ENCODE measurements at regions not wholly inside any gene's neighbourhood (a gene's known extent, or its start where the extent isn't known, plus 50 kb on each side); places are given as distances from the start of the nearest gene placed in this dataset.

GRCh38 chr1:91592716-91593477 is 92.2 kb downstream of the CDC7 start:
- peaks cover 17% of the 10 kb centered on the region for H3K27me3 Mint-ChIP-seq (ENCODE audit: low read depth, unreplicated experiment)
- no peak for TF ChIP-seq EZH2 (IDR thresholded peaks at IDR 0.05; ENCODE audit: insufficient read depth, low read length)
- TF ChIP-seq CTCF (IDR thresholded peaks at IDR 0.05; ENCODE audit: insufficient read depth, low read depth, low read length), result no peak
- no peaks in the 10 kb centered on the region for H3K79me2 ChIP-seq (ENCODE audit: insufficient read depth, low read length)
- no peaks in the 10 kb centered on the region for H4K20me1 ChIP-seq (ENCODE audit: insufficient read depth, low read length)
- no peak overlapping the region for H3K27ac ChIP-seq (ENCODE audit: low read depth, low read length)
- peaks cover 2% of the 10 kb centered on the region for H3K36me3 Mint-ChIP-seq (ENCODE audit: low read depth, unreplicated experiment)
- no peak overlapping the region for H3K9ac ChIP-seq (ENCODE audit: low read length)
- no peak overlapping the region for H3K4me3 ChIP-seq (ENCODE audit: insufficient read depth, low read depth, low read length)
- H3K4me1 Mint-ChIP-seq (ENCODE audit: low read depth, unreplicated experiment), result peaks cover 6% of the 10 kb centered on the region
- no peaks in the 10 kb centered on the region for H3K9me3 Mint-ChIP-seq (ENCODE audit: unreplicated experiment)
- H3K4me3 Mint-ChIP-seq (ENCODE audit: unreplicated experiment), result no peak overlapping the region
- no peaks in the 10 kb centered on the region for H3K4me1 ChIP-seq (ENCODE audit: insufficient read depth, low read length)
- no peak overlapping the region for H2AFZ ChIP-seq (ENCODE audit: low read depth, low read length)
- no peak for DNase-seq (ENCODE audit: low read depth)
- no peak overlapping the region for H3K4me2 ChIP-seq (ENCODE audit: low read length)
- H3K9me3 ChIP-seq (ENCODE audit: insufficient read depth, low read depth, low read length), result no peaks in the 10 kb centered on the region
- H3K36me3 ChIP-seq (ENCODE audit: insufficient read depth, low read length), result no peaks in the 10 kb centered on the region
- H3K27ac Mint-ChIP-seq (ENCODE audit: unreplicated experiment), result no peak overlapping the region
- FAIRE-seq, result no peak
- peaks cover 4% of the 10 kb centered on the region for H3K27me3 ChIP-seq (ENCODE audit: insufficient read depth, low read length)

- no peak overlapping the region for H3K4me3 Mint-ChIP-seq (ENCODE audit: unreplicated experiment)
- Histone ChIP-seq H3K4me1 (ENCODE audit: insufficient read depth, low read length) (no peaks in the 10 kb centered on the region), H3K4me3 (ENCODE audit: insufficient read depth, low read depth, low read length) (no peak overlapping the region), H3K79me2 (ENCODE audit: insufficient read depth, low read length) (no peaks in the 10 kb centered on the region), H4K20me1 (ENCODE audit: insufficient read depth, low read length) (no peaks in the 10 kb centered on the region), H3K9ac (ENCODE audit: low read length) (no peak overlapping the region), H3K36me3 (ENCODE audit: insufficient read depth, low read length) (no peaks in the 10 kb centered on the region), H3K9me3 (ENCODE audit: insufficient read depth, low read depth, low read length) (no peaks in the 10 kb centered on the region), H3K27ac (ENCODE audit: low read depth, low read length) (no peak overlapping the region), H2AFZ (ENCODE audit: low read depth, low read length) (no peak overlapping the region), H3K4me2 (ENCODE audit: low read length) (no peak overlapping the region), H3K27me3 (ENCODE audit: insufficient read depth, low read length) (peaks cover 4% of the 10 kb centered on the region)
- peaks cover 2% of the 10 kb centered on the region for H3K36me3 Mint-ChIP-seq (ENCODE audit: low read depth, unreplicated experiment)
- no peak overlapping the region for H3K27ac Mint-ChIP-seq (ENCODE audit: unreplicated experiment)
- H3K4me1 Mint-ChIP-seq (ENCODE audit: low read depth, unreplicated experiment), result peaks cover 6% of the 10 kb centered on the region
- H3K27me3 Mint-ChIP-seq (ENCODE audit: low read depth, unreplicated experiment), result peaks cover 17% of the 10 kb centered on the region
- TF ChIP-seq EZH2 (IDR thresholded peaks at IDR 0.05; ENCODE audit: insufficient read depth, low read length) (no peak), CTCF (IDR thresholded peaks at IDR 0.05; ENCODE audit: insufficient read depth, low read depth, low read length) (no peak)
- DNase-seq (ENCODE audit: low read depth) (no peak), FAIRE-seq (no peak)
- no peaks in the 10 kb centered on the region for H3K9me3 Mint-ChIP-seq (ENCODE audit: unreplicated experiment)
Observed at GRCh38 chr1:91594383-91595055, 93.9 kb downstream of the CDC7 start.

- no peak overlapping the region for H3K4me3 Mint-ChIP-seq (ENCODE audit: unreplicated experiment)
- no peak overlapping the region for H3K4me3 ChIP-seq (ENCODE audit: insufficient read depth, low read depth, low read length)
- no peaks in the 10 kb centered on the region for H4K20me1 ChIP-seq (ENCODE audit: insufficient read depth, low read length)
- H2AFZ ChIP-seq (ENCODE audit: low read depth, low read length), result no peak overlapping the region
- no peak for FAIRE-seq
- no peak overlapping the region for H3K9ac ChIP-seq (ENCODE audit: low read length)
- DNase-seq (ENCODE audit: low read depth), result no peak
- no peaks in the 10 kb centered on the region for H3K4me1 ChIP-seq (ENCODE audit: insufficient read depth, low read length)
- no peak overlapping the region for H3K27ac Mint-ChIP-seq (ENCODE audit: unreplicated experiment)
- H3K27me3 ChIP-seq (ENCODE audit: insufficient read depth, low read length), result no peaks in the 10 kb centered on the region
- H3K4me1 Mint-ChIP-seq (ENCODE audit: low read depth, unreplicated experiment), result peaks cover 12% of the 10 kb centered on the region
- H3K27me3 Mint-ChIP-seq (ENCODE audit: low read depth, unreplicated experiment), result peaks cover 17% of the 10 kb centered on the region
- no peak overlapping the region for H3K27ac ChIP-seq (ENCODE audit: low read depth, low read length)
- H3K36me3 Mint-ChIP-seq (ENCODE audit: low read depth, unreplicated experiment), result peaks cover 2% of the 10 kb centered on the region
- H3K36me3 ChIP-seq (ENCODE audit: insufficient read depth, low read length), result no peaks in the 10 kb centered on the region
- H3K4me2 ChIP-seq (ENCODE audit: low read length), result no peak overlapping the region
- H3K9me3 ChIP-seq (ENCODE audit: insufficient read depth, low read depth, low read length), result no peaks in the 10 kb centered on the region
- TF ChIP-seq CTCF (IDR thresholded peaks at IDR 0.05; ENCODE audit: insufficient read depth, low read depth, low read length) (no peak), EZH2 (IDR thresholded peaks at IDR 0.05; ENCODE audit: insufficient read depth, low read length) (no peak)
- H3K9me3 Mint-ChIP-seq (ENCODE audit: unreplicated experiment), result peaks cover 2% of the 10 kb centered on the region
- no peaks in the 10 kb centered on the region for H3K79me2 ChIP-seq (ENCODE audit: insufficient read depth, low read length)
Observed at GRCh38 chr1:91596474-91596873, 95.8 kb downstream of the CDC7 start.

All from astrocyte (in vitro differentiated cells and primary cell).